Mesothelial cell of epicardium (in vitro differentiated cells): ENCODE measurements at regions not wholly inside any gene's neighbourhood (a gene's known extent, or its start where the extent isn't known, plus 50 kb on each side); places are given as distances from the start of the nearest gene placed in this dataset.

ENCODE experiments used
- DNase-seq, 2 experiments: peaks; one replicate each; pipeline ENCODE4 v3.0.0; 2021; ENCODE audit warnings: low spot score in 2 of 2; ENCODE audit not compliant: unreplicated experiment in 2 of 2
- H3K27ac Mint-ChIP-seq: 2 replicates; pipeline ENCODE4 v1.8.0; 2021; ENCODE audit warnings: mixed read lengths
- H3K27me3 Mint-ChIP-seq: 2 replicates; pipeline ENCODE4 v1.8.0; 2021; ENCODE audit warnings: low read depth, mixed read lengths
- H3K36me3 Mint-ChIP-seq: 2 replicates; pipeline ENCODE4 v1.8.0; 2021; ENCODE audit warnings: mixed read lengths
- H3K4me1 Mint-ChIP-seq: 2 replicates; pipeline ENCODE4 v1.8.0; 2021; ENCODE audit warnings: mixed read lengths
- H3K4me3 Mint-ChIP-seq: 2 replicates; pipeline ENCODE4 v1.8.0; 2021; ENCODE audit warnings: mild to moderate bottlenecking, moderate library complexity, mixed read lengths
- H3K9me3 Mint-ChIP-seq: 2 replicates; pipeline ENCODE4 v1.8.0; 2021; ENCODE audit warnings: mixed read lengths
- TF ChIP-seq, protein P1 (sequence below): fragments of 200-600 bp; sonication (generic); IDR thresholded peaks from one replicate; pipeline ENCODE4 v1.5.0; 2021; ENCODE audit warnings: antibody characterized with exemption; ENCODE audit not compliant: unreplicated experiment

DNA sequence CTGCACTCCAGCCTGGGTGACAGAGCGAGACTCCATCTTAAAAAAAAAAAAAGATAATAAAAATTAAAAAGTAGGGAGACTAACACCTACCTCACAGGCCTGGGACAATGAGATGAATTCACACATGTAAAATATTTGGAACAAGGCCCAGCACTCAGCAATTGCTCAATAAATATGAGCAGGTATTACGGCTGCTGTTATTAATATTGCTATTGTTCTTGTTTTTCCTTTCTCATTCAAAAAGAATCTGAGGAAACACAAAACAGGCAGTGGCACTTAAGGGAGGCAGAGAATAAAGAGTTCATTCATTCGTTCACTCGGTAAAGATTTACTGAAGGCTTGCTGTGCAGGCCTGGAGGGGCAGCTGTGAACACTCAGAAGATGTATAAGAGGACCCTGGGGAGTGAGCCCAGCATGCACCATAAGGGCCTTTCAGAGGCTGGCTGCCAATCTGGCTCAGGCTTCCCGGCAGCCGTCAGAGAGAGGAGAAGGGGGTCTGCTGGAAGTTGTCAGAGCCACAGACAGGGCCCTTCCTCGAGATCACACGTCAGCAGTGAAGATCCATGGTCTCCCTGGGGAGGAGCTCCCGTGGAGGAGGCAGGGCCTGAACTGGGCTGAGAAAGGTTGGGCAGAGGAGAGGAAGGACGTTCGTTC is 51.6 kb upstream of the TCF20 start:
- no peak overlapping the region for H3K4me3 Mint-ChIP-seq
- H3K9me3 Mint-ChIP-seq: no peaks in the 10 kb centered on the region
- peak overlapping the region; percentile 45 for H3K27ac Mint-ChIP-seq
- H3K27me3 Mint-ChIP-seq: no peaks in the 10 kb centered on the region
- peaks cover 24% of the 10 kb centered on the region for H3K4me1 Mint-ChIP-seq
- TF ChIP-seq, protein P1, sequence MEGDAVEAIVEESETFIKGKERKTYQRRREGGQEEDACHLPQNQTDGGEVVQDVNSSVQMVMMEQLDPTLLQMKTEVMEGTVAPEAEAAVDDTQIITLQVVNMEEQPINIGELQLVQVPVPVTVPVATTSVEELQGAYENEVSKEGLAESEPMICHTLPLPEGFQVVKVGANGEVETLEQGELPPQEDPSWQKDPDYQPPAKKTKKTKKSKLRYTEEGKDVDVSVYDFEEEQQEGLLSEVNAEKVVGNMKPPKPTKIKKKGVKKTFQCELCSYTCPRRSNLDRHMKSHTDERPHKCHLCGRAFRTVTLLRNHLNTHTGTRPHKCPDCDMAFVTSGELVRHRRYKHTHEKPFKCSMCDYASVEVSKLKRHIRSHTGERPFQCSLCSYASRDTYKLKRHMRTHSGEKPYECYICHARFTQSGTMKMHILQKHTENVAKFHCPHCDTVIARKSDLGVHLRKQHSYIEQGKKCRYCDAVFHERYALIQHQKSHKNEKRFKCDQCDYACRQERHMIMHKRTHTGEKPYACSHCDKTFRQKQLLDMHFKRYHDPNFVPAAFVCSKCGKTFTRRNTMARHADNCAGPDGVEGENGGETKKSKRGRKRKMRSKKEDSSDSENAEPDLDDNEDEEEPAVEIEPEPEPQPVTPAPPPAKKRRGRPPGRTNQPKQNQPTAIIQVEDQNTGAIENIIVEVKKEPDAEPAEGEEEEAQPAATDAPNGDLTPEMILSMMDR: no peak
- DNase-seq: no peak
- H3K36me3 Mint-ChIP-seq: peaks cover 1% of the 10 kb centered on the region

DNA sequence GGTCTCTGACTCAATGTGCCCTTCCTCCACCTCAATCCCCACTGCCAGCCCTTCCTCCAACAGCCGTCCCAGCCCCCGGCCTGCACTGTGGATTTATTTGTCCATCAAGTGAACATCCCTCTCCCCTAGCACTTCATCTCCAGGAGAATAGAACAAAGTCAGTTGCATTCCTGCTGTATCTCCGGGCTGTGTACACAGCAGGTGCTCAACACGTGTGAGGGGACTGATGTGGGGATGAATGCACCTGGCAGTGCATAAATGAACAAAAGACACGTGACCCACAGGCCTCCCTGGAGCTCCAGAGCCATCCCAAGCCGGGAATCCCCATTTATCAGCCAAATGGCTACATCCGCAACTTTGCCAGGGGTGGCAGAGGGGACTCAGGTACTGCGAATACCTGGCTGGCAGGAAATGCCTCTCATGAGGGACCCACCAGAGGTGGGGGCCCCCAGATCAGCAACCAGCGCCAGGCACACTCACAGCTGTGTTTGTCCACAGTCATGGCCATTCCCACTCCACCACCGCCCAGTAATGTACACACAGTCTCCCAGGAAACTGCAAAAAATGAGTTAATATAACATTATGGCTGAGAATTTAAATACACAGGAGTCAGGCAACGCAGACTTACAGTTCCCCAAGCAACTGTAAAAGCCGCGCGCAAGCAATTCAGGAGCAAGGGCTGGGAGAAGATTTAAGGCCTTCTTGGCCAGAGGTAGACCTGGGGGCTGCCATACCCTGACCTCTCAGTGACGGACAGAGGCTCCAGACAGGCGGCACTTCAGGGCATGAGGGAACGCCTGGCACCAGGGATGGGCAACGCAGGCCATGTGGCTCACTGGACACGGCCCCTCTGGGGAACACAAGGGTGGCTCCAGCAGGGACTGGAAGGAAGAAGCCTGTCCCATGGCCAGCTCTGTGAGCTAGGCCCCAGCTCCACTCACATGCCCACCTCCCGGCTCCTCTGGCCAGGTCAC is 50.3 kb upstream of the TCF20 start:
- Mint-ChIP-seq H3K4me1 (peaks cover 29% of the 10 kb centered on the region), H3K27me3 (no peaks in the 10 kb centered on the region), H3K9me3 (no peaks in the 10 kb centered on the region), H3K27ac (no peak overlapping the region), H3K36me3 (peaks cover 1% of the 10 kb centered on the region), H3K4me3 (no peak overlapping the region)
- TF ChIP-seq, protein P1: no peak
- no peak for DNase-seq
